ENCODE measurements at regions not wholly inside any gene's neighbourhood (a gene's known extent, or its start where the extent isn't known, plus 50 kb on each side); places are given as distances from the start of the nearest gene placed in this dataset.

DNA sequence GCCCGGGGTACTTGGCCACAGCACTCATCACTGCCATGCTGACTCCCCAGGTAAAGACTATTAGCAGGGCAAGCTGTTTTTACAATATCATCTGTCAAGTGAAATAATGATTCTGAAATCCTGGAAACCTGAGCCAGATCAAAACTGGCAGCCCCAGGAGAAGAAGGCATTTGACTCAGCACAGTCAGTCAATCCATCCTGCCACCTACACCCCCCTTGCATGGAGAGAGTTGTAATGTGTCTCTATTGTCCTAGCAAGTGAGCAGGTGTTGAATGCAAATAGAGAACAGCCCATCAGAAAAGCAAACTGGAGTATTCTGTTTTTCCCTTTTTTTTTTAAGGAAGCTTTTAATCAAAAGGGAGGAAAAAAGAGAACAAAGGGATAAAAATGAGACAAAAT lies 291.2 kb downstream of the BRINP1 start:
- H3K36me3 ChIP-seq (ENCODE audit: control insufficient read depth, insufficient read depth, low read length): no peaks in the 10 kb centered on the region
- H3K4me3 ChIP-seq (ENCODE audit: low read length): no peak overlapping the region
- no peaks in the 10 kb centered on the region for H3K9me3 ChIP-seq (ENCODE audit: control insufficient read depth, insufficient read depth, low read length)
- no peak overlapping the region for H3K4me3 Mint-ChIP-seq
- no peak overlapping the region for H3K27ac ChIP-seq (ENCODE audit: low read length)
- ATAC-seq (no peak), DNase-seq (no peak)
- H3K27me3 ChIP-seq (ENCODE audit: control insufficient read depth, insufficient read depth, low read length): no peaks in the 10 kb centered on the region
- no peaks in the 10 kb centered on the region for H3K36me3 Mint-ChIP-seq
- H3K4me1 Mint-ChIP-seq: no peaks in the 10 kb centered on the region
- peaks cover 5 to 8% of the 10 kb centered on the region in 2 donors for H3K9me3 Mint-ChIP-seq
- H3K27me3 Mint-ChIP-seq (ENCODE audit: low read depth in 2 of 2): no peaks in the 10 kb centered on the region
- WGBS (ENCODE audit: insufficient coverage): 95% methylated on average over 1 of the region's 1 CpG
- intact Hi-C loops (cut with micrococcal nuclease): no loop called here
- TF ChIP-seq CTCF (IDR thresholded peaks at IDR 0.05): no peak
- H3K4me1 ChIP-seq (ENCODE audit: control insufficient read depth, insufficient read depth, low read length): no peaks in the 10 kb centered on the region
- no peak overlapping the region for H3K27ac Mint-ChIP-seq

DNA sequence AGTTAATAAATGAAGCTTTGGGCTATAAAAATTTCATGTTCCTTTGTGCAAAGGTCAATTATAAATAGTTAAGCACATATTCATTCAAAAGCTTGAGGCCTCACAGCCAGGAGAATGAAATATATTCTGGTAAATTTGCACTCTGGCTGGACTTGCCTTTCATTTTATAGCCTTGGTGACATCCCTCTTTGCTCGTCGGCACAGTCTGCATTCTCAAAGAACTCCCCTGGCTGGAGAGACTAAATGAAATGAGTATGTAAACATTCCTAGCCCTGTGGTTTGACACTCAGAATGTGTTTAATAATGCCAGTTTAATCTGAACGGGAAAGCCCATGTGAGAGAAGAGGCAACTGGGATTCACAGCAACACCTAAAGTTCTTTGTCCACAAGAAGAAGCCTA lies 285.6 kb downstream of the BRINP1 start:
- H3K4me3 Mint-ChIP-seq: no peak overlapping the region
- Histone ChIP-seq H3K4me1 (ENCODE audit: control insufficient read depth, insufficient read depth, low read length) (no peaks in the 10 kb centered on the region), H3K27ac (ENCODE audit: low read length) (no peak overlapping the region), H3K27me3 (ENCODE audit: control insufficient read depth, insufficient read depth, low read length) (no peaks in the 10 kb centered on the region), H3K9me3 (ENCODE audit: control insufficient read depth, insufficient read depth, low read length) (no peaks in the 10 kb centered on the region), H3K36me3 (ENCODE audit: control insufficient read depth, insufficient read depth, low read length) (no peaks in the 10 kb centered on the region), H3K4me3 (ENCODE audit: low read length) (no peak overlapping the region)
- no peaks in the 10 kb centered on the region for H3K36me3 Mint-ChIP-seq
- TF ChIP-seq CTCF (IDR thresholded peaks at IDR 0.05): no peak
- H3K27me3 Mint-ChIP-seq (ENCODE audit: low read depth in 2 of 2): no peaks in the 10 kb centered on the region
- intact Hi-C loops (cut with micrococcal nuclease): no loop called here
- peaks cover 11 to 12% of the 10 kb centered on the region in 2 donors for H3K9me3 Mint-ChIP-seq
- 84% methylated on average over 3 of the region's 3 CpGs for WGBS (ENCODE audit: insufficient coverage)
- H3K4me1 Mint-ChIP-seq: no peaks in the 10 kb centered on the region
- no peak for DNase-seq
- ATAC-seq: no peak
- no peak overlapping the region for H3K27ac Mint-ChIP-seq

DNA sequence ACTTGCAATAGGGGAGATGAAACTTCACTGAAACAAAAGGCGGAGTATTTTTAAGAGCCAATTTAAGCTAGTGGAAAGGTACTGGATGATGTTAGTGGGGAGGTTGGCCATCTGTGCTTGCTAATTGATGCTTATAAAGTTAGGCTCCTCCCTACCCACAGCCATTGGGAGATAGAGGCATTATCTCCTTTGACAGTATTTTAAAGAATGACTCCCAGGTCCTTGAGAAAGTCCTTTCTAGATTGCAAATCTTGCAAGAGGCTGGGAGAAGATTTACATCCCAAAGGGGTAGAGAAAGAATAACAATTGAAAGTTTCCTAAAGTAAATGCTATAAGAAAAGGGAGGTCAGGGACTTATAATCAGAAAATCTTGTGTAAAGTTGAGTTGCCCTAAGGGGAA lies 282.6 kb downstream of the BRINP1 start:
- H3K27me3 Mint-ChIP-seq (ENCODE audit: low read depth in 2 of 2): no peaks in the 10 kb centered on the region
- H3K9me3 ChIP-seq (ENCODE audit: control insufficient read depth, insufficient read depth, low read length): no peaks in the 10 kb centered on the region
- H3K27ac ChIP-seq (ENCODE audit: low read length): no peak overlapping the region
- DNase-seq (no peak), ATAC-seq (no peak)
- no peak overlapping the region for H3K27ac Mint-ChIP-seq
- H3K4me3 Mint-ChIP-seq: no peak overlapping the region
- H3K36me3 ChIP-seq (ENCODE audit: control insufficient read depth, insufficient read depth, low read length): no peaks in the 10 kb centered on the region
- no peaks in the 10 kb centered on the region for H3K36me3 Mint-ChIP-seq
- TF ChIP-seq CTCF (IDR thresholded peaks at IDR 0.05): no peak
- 91% methylated on average over 1 of the region's 1 CpG for WGBS (ENCODE audit: insufficient coverage)
- no peak overlapping the region for H3K4me3 ChIP-seq (ENCODE audit: low read length)
- no peaks in the 10 kb centered on the region for H3K4me1 Mint-ChIP-seq
- H3K4me1 ChIP-seq (ENCODE audit: control insufficient read depth, insufficient read depth, low read length): no peaks in the 10 kb centered on the region
- no peaks in the 10 kb centered on the region for H3K27me3 ChIP-seq (ENCODE audit: control insufficient read depth, insufficient read depth, low read length)
- H3K9me3 Mint-ChIP-seq: peaks cover 11 to 12% of the 10 kb centered on the region in 2 donors
- intact Hi-C loops (cut with micrococcal nuclease): no loop called here

- ATAC-seq (no peak), DNase-seq (no peak)
- WGBS (ENCODE audit: insufficient coverage): 69% methylated on average over 5 of the region's 5 CpGs
- Mint-ChIP-seq H3K27ac (no peak overlapping the region), H3K4me1 (no peaks in the 10 kb centered on the region), H3K27me3 (ENCODE audit: low read depth in 2 of 2) (no peaks in the 10 kb centered on the region), H3K36me3 (no peaks in the 10 kb centered on the region), H3K9me3 (peaks cover 14 to 15% of the 10 kb centered on the region in 2 donors), H3K4me3 (no peak overlapping the region)
- no peak for TF ChIP-seq CTCF (IDR thresholded peaks at IDR 0.05)
- no peaks in the 10 kb centered on the region for H3K4me1 ChIP-seq (ENCODE audit: control insufficient read depth, insufficient read depth, low read length)
- no peaks in the 10 kb centered on the region for H3K27me3 ChIP-seq (ENCODE audit: control insufficient read depth, insufficient read depth, low read length)
- no peaks in the 10 kb centered on the region for H3K36me3 ChIP-seq (ENCODE audit: control insufficient read depth, insufficient read depth, low read length)
- H3K4me3 ChIP-seq (ENCODE audit: low read length): no peak overlapping the region
- no peak overlapping the region for H3K27ac ChIP-seq (ENCODE audit: low read length)
- intact Hi-C loops (cut with micrococcal nuclease): no loop called here
- H3K9me3 ChIP-seq (ENCODE audit: control insufficient read depth, insufficient read depth, low read length): no peaks in the 10 kb centered on the region
Observed at GRCh38 chr9:119088002-119088547, 281.2 kb downstream of the BRINP1 start.

All from natural killer cell (primary cell).